Activated CD4-positive, alpha-beta T cell treated with anti-CD3 and anti-CD28 coated beads, Interleukin-2, Interleukin-6, amounts not matched to agents 100 ng/mL and 50 ng/mL, durations not matched to agents 16 hours and 8 hours (primary cell): ENCODE measurements at regions not wholly inside any gene's neighbourhood (a gene's known extent, or its start where the extent isn't known, plus 50 kb on each side); places are given as distances from the start of the nearest gene placed in this dataset.

ENCODE experiments used
- DNase-seq: peaks from one replicate; pipeline ENCODE4 v3.0.0-alpha.2; 2020

DNA sequence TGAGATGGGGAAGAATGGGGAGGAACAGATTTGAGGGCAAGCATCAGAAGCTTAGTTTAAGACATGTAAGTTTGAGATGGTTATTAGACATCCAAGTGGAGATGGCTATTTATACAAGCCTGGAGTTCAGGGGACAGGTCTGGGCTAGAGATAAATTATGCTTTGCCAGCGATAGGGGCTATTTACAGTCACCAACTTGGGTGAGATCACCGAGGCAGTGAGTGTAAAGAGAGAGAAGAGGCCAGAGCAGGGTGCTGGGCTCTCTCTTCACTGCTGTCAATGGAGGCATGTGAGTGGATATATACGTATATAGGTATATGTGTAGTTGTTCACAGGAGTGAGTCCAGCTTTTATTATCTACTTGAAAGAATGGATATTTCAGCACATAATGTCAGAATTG is 81.0 kb downstream of the QPCT start:
- DNase-seq, result no peak

DNA sequence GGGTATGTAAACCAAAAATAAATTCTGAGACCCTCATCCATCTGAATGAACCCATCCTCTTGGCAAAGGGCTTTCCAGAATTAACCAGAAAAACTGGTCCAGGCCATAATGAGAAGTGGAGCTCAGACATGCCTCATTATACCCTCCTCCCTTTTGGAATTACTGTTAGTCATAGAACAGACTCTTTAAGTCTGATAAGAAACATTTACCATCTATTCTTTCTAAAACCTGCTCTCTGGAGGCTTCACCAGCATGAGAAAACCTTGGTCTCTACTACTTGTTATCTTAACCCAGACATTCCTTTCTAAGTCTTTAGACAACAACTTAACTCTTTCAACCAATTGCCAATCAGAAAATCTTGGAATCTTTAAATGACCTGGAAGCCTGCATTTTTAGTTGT is 82.8 kb downstream of the QPCT start:
- no peak for DNase-seq

DNA sequence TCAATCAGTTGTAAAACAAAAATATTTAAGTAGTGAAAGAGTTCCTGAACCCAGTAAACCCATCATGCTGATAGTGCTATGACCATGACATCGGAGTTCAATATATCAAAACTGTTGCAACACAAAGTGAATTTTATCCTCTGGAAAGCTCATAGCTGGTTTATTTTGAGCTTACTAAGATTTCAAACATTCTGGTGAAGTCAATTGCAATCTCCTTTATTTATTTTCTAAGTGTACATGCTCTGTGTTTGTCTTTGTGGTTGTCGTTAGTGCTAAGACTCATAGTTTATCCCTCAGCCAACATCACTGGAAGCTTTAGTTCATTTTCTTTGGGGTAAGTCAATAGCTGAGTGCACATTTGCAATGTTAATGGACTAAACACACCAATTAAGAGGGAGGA is 91.9 kb downstream of the QPCT start:
- no peak for DNase-seq

DNA sequence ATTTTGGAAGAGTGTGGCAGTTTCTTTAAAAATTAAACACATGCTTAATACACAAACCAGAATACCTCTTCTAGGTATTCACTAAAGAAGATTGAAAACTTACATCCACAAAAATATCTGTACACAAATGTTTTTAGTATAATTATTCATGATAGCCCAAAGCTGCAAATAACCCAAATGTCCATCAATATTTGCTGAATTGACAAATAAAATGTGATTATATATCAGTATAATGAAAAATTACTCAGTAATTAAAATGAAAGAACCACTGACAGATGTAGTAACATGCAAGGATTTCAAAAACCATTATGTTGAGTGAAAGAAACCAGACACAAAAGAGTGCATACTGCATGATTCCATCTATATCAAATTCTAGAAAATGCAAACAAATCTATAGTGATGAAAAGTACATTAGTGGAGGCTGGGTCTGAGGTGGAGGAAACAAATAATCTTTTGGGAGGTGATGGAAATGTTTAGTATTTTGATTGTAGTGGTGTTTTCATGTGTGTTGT is 94.8 kb downstream of the QPCT start:
- DNase-seq, result no peak

DNA sequence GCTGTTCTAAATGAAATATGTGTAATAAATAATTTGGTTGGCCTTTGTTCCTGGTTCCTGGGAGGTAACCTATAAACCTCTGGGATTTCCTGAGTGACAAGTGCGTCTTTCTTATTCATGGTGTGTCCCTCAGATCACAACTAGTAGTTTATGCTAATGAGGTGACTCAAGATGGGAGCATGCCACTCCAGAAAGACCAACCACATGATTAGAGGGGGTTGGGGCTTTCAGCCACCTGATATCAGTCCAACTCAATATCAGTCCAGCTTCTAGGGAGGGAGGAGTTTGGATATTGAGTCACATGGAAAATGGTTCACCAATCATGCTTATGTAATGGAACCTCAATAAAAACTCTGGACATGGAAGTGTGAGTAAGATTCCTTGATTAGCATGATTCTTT is 96.6 kb downstream of the QPCT start:
- DNase-seq, result no peak

DNA sequence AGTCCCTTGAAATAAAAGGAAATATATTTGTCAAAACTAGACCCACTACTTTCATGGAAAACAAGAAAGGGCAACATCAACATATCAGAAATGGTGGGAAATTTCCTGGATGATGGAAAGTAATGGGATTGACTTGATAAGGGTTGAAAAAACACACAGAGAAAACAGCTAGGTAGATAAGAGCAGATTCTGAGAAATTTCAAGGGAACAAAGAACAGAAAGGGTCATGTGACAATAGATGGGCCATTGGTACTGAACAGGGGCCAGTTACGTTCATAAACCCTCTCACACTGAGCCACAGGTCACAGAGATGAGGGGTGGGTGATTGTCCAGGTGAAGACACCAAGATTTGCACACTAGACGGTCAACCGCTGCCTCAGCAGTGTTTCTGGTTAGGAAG is 98.7 kb downstream of the QPCT start:
- DNase-seq, result no peak

DNA sequence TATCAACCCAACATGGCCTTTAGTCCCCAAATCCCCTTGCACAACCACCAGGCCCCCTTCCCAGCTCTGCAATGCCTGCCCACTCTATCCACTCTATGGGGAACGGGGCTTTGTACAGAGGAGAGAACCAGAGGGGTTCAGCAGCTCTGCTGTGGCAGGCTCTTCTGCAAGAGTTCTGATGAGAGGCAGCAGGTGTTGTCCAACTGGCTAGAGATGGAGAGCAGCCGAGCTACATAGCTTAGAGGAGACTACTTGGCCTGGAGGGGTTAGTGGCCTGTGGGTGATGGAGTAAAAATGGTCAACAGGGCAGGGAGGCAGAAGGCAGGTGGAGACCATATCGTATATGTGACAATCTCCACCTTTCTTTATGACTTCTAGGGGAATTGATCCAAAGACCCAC is 103.0 kb downstream of the QPCT start:
- DNase-seq, result no peak

DNA sequence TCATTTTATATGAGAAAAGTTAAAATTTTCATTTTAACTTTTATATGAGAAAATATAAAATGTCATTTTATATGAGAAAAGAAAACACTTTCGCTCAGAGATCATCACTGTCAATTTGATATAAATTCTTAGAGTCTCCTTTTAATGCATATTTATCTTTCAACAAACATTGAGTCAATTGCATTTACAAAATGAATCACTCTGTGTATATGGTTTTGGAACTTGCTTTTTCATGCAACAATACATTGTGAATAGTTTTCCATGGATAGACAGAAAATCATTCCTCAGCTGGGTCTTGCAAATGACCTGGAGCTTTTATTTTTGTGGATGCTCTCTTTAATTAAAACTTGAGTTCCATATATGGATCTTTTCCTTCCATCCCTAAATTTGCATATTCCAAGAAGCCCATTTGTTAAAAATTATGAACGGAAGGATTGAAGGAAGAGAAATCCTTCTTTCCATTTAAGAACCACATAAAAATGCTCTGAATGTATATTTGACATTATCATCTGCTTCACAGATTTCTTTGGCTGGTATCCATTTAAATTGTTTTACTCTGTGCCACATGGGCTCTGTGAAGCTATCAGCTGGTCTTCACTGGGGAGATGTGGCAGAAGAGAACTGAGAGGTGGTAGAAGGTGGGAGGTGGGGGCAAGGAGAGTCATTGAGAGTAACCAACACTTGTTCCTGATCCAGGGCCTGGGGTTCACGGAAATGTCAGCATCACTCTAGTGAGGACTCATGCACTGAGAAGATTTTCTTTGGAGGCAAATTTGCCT is 104.1 kb downstream of the QPCT start:
- DNase-seq, result no peak

DNA sequence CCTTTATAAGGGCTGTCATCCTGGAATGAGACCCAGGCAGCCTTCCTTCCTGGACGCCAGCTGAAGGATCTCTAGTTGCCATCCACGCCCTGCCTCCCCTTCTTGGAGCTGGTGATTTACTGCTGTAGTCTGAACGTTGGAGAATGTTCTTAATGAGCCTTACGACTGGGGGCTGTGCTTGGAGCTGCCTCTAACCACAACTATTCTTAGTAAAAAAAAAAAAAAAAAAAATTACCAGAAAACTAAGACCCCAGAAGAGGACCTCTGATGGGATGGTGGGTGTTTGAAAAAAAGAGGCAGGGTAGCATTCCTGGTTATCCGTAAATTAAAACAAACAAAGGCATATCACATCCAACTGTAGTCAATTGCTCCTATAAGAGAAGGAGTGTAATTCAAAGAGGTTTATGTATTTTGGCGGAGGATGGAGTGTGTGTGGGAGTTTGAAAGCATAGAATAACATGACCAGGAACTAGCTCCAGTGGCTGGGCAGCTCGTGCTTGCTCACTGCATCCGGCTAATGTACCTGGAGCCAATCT is 105.4 kb downstream of the QPCT start:
- no peak for DNase-seq

DNA sequence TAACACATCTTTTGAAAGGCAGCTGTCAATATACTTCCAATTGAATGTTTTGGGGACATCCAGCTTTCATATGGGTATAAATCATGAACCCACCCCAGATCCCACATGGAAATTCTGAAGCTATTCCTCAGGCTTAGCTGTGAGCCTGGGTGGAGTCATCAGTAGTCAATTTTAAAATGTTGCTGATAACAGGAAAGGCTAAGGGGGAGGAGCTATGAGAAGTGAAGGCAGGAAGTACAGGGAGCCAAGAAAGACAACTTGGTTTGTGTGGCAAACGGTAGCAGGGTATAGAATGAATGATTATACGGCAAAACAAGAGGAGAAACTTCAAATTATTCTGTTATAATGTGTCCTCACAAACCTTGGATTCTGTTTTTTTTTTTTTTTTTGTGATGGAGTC is 108.6 kb downstream of the QPCT start:
- no peak for DNase-seq

DNA sequence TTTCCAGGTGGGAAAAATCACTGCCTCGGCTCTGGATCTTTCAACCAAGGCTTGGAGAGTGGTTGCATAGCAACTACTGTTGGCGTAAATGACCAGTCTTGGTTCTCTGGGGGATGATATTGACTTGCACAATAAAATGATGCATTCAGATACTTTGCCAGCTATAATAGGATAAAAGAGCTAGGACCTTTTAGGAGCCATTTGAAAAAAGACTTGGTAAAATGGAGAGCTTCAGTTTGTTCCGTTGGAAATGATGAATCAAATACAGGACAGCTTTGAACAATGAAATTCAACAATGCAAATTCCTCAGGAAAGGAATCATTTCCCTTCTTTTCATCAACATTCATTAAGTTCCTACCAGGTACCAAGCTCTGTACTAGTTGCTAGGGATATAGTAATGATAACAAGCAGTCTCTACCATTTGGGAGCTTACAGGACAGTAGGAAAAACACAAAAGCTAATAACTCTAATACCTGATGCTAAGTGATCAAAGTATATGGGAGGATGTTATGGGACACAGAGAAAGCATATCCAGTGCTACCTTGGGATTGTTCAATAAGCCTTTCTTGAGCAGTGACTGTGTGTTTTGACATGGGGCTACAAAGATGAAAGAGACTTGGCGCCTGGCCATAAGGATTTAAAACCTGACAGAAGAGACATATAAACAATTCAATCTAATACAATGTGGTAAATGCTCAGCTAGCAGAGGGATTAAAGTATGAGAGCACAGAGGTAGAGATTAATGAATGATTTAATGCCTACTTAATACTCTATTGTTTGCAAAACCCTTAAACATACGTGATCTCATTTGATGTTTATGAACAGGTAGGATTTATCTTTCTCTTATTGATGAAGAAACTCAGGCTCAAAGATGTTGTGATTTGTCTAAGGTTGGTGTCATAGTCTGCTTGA is 110.7 kb downstream of the QPCT start:
- no peak for DNase-seq

DNA sequence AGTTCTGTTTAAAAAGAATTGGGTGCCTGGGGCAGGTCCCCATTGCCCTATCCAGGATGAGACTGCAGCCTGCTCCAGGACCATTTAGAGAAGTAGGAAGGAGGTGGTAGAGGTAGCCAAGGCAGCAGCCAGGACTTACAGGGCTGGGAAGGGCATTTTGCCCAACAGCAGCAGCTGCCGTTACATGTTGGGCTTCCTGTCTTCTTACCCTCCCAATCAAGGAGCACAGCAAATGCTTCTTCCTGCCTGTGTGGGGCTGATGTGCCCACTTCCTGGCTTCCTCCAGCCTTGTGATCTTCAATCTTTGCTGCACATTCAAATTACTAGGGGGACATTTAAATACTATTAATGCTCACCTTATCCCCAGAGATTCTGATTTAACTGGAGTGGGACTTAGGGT is 112.0 kb downstream of the QPCT start:
- DNase-seq, result peak; percentile 12

DNA sequence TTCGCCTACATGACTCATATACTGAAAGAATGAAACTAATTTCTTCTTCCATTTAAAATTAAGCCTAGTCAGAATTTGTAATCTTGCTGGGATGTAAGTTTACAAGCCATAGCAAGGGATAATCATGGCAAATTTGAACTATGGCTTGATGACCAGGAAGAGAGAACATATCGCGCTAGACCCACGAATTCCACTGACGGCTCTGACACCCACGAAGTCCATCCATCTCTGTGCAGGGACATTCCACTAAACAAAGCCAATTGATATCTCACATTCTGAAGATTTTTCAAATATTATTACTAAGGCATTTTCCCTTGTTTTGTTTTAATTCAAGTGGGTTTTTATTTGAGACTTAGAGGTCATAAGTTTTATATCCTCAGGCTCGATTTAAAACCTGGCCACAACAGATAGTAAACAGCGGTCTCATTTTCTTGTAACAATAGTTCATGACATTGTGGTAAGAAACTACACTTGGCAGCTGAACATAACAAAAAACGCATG is 113.0 kb downstream of the QPCT start:
- DNase-seq, result no peak

DNA sequence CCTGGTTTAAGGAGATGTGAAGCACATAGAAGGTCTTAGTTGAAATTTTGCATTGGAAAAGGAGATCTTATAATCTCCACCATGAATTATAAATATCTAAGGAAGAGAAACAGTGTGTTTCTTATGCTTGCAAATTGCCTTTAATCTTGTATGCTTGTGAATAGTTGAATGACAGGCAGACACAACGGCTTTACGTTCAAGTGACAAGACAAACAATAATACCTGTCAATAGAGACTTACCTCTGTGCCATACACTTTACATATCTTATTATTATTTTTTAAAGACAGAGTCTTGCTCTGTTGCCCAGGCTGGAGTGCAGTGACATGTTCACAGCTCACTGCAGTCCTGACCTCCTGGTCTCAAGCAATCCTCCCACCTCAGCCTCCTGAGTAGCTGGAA is 113.7 kb downstream of the QPCT start:
- DNase-seq, result no peak

DNA sequence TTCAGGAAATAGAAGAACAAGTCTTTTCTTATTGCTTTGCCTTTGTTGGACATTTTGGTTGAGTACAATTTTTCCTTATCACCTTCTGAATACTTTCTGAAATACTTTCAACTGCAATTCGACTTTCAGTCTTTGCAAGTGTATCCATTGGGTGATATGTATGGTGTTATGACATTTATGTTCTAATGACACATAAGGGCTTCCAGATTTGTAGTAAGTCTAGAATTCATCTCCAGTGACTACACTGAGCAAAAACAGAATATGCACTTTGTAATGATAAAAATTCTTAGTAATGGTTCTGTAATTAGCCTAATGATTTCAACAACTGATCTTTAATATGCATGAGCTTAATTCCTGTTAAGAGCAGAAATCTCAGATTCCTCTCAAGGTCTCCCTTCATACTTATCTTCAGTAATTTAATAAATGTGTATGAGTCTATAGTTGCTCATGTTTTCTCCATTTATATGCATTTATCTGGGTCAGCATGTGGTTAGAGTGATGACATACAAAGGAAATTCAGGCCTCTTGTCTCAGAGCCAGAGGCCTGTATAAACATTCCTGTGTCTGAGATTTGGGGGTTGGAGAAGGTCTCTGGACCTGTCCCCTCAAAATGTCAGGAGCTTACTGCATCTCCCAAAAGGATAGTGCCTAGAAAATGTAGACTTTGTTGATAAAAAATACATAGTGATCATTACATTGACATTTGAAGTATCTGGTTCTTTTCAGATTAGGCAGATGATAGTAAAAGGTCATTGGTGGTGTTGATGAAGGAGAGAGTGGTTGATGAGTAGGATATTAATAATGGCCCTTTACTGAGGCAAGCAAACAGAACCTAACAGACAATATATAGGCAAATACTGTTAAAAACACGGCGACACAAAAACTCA is 114.9 kb downstream of the QPCT start:
- no peak for DNase-seq

DNA sequence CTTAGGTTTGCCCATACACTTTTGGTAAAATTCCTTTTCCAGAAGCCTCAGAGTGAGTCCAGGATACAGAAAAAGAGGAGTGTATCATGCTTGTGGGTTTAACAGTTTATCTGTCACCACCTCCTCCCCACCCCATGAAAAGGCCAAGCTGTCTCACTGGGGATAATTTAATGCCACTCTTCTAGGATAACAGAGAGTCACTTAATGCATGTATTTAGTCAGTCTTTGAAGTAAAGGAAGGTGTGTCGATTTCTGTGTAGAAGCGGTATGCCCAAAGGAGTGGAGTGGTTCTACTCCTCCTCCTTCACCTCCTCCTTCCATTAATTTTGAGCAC is 116.4 kb downstream of the QPCT start:
- DNase-seq, result no peak

DNA sequence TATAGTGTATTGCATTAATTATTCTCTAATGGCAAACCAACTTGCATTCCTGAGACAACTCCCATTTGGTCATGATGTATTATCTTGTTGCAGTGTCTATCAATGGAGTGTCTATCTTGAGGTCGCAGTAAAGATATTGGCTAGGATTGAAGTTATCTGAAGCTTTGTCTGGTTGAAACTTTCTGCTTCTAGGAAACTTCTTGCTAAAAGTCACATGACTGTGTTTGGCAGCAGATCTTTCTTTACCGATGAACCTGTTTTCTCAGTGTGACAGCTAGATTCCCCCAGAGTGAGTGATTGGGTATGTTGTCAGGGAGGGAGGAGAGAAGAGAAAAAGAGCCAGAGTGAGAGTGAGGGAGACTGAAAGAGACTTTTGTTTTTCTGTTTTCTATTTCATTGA is 119.6 kb downstream of the QPCT start:
- no peak for DNase-seq

DNA sequence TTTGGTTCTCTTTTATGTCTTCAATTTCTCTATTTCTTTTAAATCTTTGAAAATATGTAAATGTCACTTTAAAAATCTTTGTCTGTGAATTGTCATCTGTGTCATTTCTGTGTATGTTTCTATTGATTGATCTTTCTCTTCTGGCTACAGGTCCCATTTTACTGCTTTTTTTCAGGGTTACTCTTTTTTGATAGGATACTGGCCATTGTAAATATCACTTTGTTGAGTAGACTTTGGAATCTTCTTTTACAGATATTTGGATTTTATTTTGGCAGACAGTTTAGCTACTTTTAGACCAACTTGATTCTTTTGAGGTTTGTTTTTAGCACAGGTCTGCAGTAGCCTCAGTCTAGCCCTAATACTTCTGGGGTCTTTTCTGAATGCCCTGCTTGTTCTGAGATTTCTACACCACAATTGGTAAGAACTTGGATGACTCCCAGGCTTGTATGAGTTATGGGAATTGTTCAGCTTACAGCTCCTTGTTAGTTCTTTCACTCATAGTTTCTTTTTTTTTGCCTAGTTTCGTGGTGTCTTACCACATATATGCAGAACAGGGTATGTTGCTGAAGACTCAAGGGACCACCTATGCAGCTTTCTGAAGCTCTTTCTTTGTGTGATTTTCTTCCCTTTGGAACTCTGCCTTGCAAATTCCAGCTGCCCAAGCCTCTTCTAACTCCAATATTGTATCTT is 122.2 kb downstream of the QPCT start:
- no peak for DNase-seq

DNA sequence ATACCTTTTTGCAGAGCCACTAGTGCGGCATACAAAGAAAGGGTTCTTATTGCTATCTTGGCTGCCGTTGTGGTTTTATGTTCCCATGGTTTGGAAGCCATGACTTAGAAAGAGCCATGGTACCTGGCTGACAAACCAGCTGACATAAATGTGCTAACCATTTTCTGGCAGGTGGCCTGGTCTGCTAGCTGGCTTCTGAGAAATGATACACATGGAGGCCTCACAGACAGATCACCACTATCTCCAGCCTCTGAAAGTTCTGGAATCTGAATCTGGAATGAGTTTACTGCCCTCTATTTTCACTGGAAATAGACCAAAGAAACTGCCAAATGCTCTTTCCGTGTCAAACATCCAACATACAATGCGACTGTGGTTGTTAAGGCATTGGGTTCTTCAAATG is 123.7 kb downstream of the QPCT start:
- DNase-seq, result no peak

DNA sequence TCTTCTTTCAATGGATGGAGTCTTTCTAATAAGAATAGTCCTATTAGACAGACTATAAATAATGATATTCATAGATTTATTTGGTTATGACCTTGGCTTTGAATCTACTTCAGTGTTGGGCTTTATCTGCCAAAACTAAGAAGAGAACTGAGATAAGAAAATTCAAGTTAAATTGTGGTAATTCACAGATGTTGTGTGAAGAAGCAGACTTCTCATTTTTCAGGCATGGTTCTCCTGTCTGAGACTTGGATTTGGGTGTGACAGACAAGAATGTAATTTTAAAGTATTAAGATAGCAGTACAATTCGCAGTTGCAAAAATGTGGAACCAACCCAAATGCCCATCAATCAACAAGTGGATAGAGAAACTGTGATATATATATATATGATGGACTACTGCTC is 124.7 kb downstream of the QPCT start:
- no peak for DNase-seq

DNA sequence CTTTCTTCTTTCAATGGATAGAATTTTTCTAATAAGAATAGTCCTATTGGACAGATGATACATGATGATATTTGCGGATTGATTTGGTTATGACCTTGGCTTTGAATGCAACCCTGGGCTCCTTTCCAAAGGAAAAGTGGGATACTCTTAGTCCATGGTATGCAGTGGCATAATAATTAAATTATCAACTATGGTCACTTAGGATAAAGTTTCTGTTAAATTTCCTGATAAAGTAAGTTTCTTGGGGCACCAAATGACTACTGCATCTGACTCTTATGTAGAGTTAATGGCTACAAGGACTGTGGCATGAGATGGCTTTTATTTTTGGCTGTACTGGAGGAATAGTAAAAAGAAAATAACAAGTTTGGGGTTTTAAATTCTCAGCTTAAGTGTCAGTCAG is 126.7 kb downstream of the QPCT start:
- DNase-seq, result no peak

DNA sequence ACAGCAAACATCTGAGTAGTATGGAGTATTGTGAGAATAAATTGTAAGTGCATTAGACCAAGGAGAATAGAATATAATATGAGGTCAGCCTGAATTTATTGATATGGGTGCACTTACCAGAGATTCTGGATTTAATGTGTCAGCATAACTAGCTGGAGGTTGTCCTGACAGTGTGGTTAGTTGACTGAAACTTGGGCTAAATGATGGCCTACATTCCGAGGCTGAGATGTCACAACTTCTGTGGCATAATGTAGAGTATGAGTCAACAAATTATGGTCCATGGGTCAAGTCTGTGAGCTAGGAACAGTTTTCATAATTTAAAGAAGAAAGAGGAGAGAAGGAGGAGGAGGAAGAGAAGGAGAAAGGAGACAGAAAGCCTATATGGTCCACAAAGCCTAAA is 127.6 kb downstream of the QPCT start:
- no peak for DNase-seq
